ENCODE measurements at regions not wholly inside any gene's neighbourhood (a gene's known extent, or its start where the extent isn't known, plus 50 kb on each side); places are given as distances from the start of the nearest gene placed in this dataset.

DNA sequence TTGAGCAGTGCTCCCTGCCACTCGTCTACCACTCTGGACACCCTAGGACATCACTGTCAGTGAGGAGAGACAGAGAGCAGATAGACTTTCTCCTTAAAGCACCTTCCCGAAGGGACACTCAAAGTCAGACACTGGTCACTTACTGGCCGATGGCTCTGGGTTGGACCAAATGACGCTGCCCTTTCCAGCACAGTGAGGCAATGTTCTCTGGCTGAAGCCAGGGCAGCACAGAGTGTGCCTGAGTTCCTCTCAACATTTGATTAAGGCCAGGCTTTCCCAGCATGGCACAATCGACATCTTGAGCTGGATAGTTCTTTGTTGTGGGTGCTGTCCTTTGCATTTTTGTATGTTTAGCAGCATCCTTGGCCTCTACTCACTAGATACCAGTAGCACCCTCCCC is 206.2 kb downstream of the CSNK2A3 start:
- H3K27ac ChIP-seq (ENCODE audit: low read depth, low read length): no peak overlapping the region
- no peaks in the 10 kb centered on the region for H3K9me3 ChIP-seq (ENCODE audit: insufficient read depth in 2 of 2, low read depth in 1 of 2, low read length in 1 of 2)
- no peak overlapping the region for H2BK120ac ChIP-seq (replicated peaks; ENCODE audit: low read depth, low read length)
- CTCF ChIA-PET (ENCODE audit: partially characterized antibody): interaction anchor here (0.8 to 4.2 kb wide), 12 partner anchors 8 to 640 kb away, joined by 3 to 38 read pairs (median 7); no protein-coding TSS in a partner anchor
- no peaks in the 10 kb centered on the region; a peak in 1 of 7 replicates for H3K4me1 ChIP-seq (replicated peaks in 1 of 4; ENCODE audit: control insufficient read depth in 3 of 4, insufficient read depth in 4 of 4, low read length in 3 of 4)
- H3K9ac ChIP-seq (replicated peaks in 1 of 4; ENCODE audit: extremely low read depth in 1 of 4, low read depth in 3 of 4, low read length in 3 of 4): no peak overlapping the region
- 93% methylated on average over 5 of the region's 5 CpGs; no CpG with 5 or more reads in 1 of the 2 experiments for WGBS, 2 experiments (ENCODE audit: extremely low coverage in 1 of 2, insufficient coverage in 1 of 2, insufficient read length in 1 of 2, insufficient replicate concordance in 2 of 2, low coverage in 1 of 2, low lambda C conversion rate in 2 of 2, missing lambda C conversion rate in 1 of 2)
- no peak overlapping the region for H4K5ac ChIP-seq (ENCODE audit: insufficient read length, low read depth, low read length)
- H2AFZ ChIP-seq (ENCODE audit: low read length): no peak overlapping the region
- FAIRE-seq (no peak), DNase-seq (ENCODE audit: low read depth in 1 of 2, low spot score in 2 of 2) (no peak)
- no peaks in the 10 kb centered on the region for H3K79me1 ChIP-seq (ENCODE audit: low read depth, low read length)
- no peak overlapping the region for H3K56ac ChIP-seq (replicated peaks; ENCODE audit: insufficient read length, low read depth, low read length)
- H3K4me3 ChIP-seq (ENCODE audit: extremely low read depth in 1 of 4, insufficient read depth in 2 of 4, low read depth in 3 of 4, low read length in 4 of 4): no peak overlapping the region
- H4K91ac ChIP-seq (replicated peaks; ENCODE audit: insufficient read length, low read length): no peak overlapping the region
- no peak overlapping the region for H2BK15ac ChIP-seq (ENCODE audit: low read length)
- no peak overlapping the region for H3K14ac ChIP-seq (ENCODE audit: insufficient read length)
- H2AK5ac ChIP-seq (ENCODE audit: low read depth, low read length): no peak overlapping the region
- POLR2A ChIA-PET (ENCODE audit: partially characterized antibody): no interaction called here
- no peak overlapping the region for H3K4ac ChIP-seq (replicated peaks; ENCODE audit: insufficient read length, low read depth, low read length)
- no peak overlapping the region for H3K4me2 ChIP-seq (ENCODE audit: insufficient read depth in 1 of 2, low read depth in 2 of 2, low read length in 2 of 2)
- no peak overlapping the region for H4K8ac ChIP-seq (ENCODE audit: extremely low read depth, insufficient read depth, low read length)
- H3K23ac ChIP-seq (ENCODE audit: insufficient read length): no peak overlapping the region
- no peak overlapping the region for H3K18ac ChIP-seq (ENCODE audit: extremely low read depth, low read length)
- H2BK12ac ChIP-seq (ENCODE audit: low read depth, low read length): no peak overlapping the region
- H4K20me1 ChIP-seq (replicated peaks in 1 of 2; ENCODE audit: control insufficient read depth in 1 of 2, insufficient read depth in 2 of 2, low read length in 2 of 2): no peaks in the 10 kb centered on the region
- no peak overlapping the region for H2BK20ac ChIP-seq (ENCODE audit: low read length)
- H3K36me3 ChIP-seq (ENCODE audit: control insufficient read depth in 2 of 4, insufficient read depth in 4 of 4, low read length in 3 of 4): no peaks in the 10 kb centered on the region
- H3K79me2 ChIP-seq (ENCODE audit: control insufficient read depth in 1 of 2, insufficient read depth in 2 of 2, low read length in 2 of 2): no peaks in the 10 kb centered on the region
- H3K23me2 ChIP-seq (ENCODE audit: low read depth, low read length): no peaks in the 10 kb centered on the region
- no peaks in the 10 kb centered on the region; a peak in 1 of 7 replicates for H3K27me3 ChIP-seq (replicated peaks in 1 of 4; ENCODE audit: control insufficient read depth in 3 of 4, extremely low read depth in 1 of 4, insufficient read depth in 3 of 4, low read length in 3 of 4)
- H2BK5ac ChIP-seq (ENCODE audit: low read depth, low read length): no peak overlapping the region
- TF ChIP-seq SIX5 (IDR thresholded peaks at IDR 0.05; ENCODE audit: low read depth, low read length) (no peak), TAF1 (IDR thresholded peaks at IDR 0.05; ENCODE audit: low read depth, low read length) (no peak), SIRT6 (IDR thresholded peaks at IDR 0.05; ENCODE audit: low read length) (no peak), FOSL1 (IDR thresholded peaks at IDR 0.05; ENCODE audit: insufficient read depth, low read depth, low read length) (no peak), CBX8 (IDR thresholded peaks at IDR 0.05; ENCODE audit: borderline replicate concordance, low read depth, low read length) (no peak), PHF8 (conservative IDR thresholded peaks at IDR 0.05; ENCODE audit: low read depth, low read length) (no peak), CHD1 (IDR thresholded peaks at IDR 0.05; ENCODE audit: low read depth, low read length) (no peak), TAF7 (optimal IDR thresholded peaks at IDR 0.05; ENCODE audit: borderline replicate concordance, low read depth, low read length) (no peak)
- TF ChIP-seq, protein P1, sequence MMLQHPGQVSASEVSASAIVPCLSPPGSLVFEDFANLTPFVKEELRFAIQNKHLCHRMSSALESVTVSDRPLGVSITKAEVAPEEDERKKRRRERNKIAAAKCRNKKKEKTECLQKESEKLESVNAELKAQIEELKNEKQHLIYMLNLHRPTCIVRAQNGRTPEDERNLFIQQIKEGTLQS (IDR thresholded peaks at IDR 0.05; ENCODE audit: insufficient read depth, low read depth, low read length): no peak

All from H1 (cell line).